GM23338 (cell line): ENCODE measurements at regions not wholly inside any gene's neighbourhood (a gene's known extent, or its start where the extent isn't known, plus 50 kb on each side); places are given as distances from the start of the nearest gene placed in this dataset.

Source experiments
- ATAC-seq: fragments of 200-7000 bp; cut with Tn5 transposase; 3 replicates; pipeline ENCODE4 v1.9.1; 2020
- DNase-seq: peaks from one replicate; pipeline ENCODE4 v3.0.0-alpha.2; 2015; ENCODE audit warnings: low spot score
- H2AFZ ChIP-seq: fragments of 200-600 bp; sonication (generic); 2 replicates; pipeline ENCODE4 v1.8.0; 2016; ENCODE audit warnings: antibody characterized with exemption, mild to moderate bottlenecking, moderate library complexity
- H3F3A ChIP-seq: fragments of 200-600 bp; sonication (generic); replicated peaks from 2 replicates; pipeline ENCODE4 v1.8.0; 2017; ENCODE audit warnings: antibody characterized with exemption, mixed run types, low read depth
- H3K27ac ChIP-seq: fragments of 200-600 bp; sonication (generic); 2 replicates; pipeline ENCODE4 v1.6.1; 2016; ENCODE audit warnings: low read depth
- H3K27me3 ChIP-seq: fragments of 200-600 bp; sonication (generic); 2 replicates; pipeline ENCODE4 v1.8.0; 2016; ENCODE audit warnings: mild to moderate bottlenecking, mixed run types, moderate library complexity; ENCODE audit not compliant: insufficient read depth
- H3K36me3 ChIP-seq: fragments of 200-600 bp; sonication (generic); 2 replicates; pipeline ENCODE4 v1.8.0; 2016; ENCODE audit warnings: mild to moderate bottlenecking; ENCODE audit not compliant: insufficient read depth
- H3K4me1 ChIP-seq: fragments of 200-600 bp; sonication (generic); 2 replicates; pipeline ENCODE4 v1.8.0; 2016; ENCODE audit warnings: mild to moderate bottlenecking, moderate library complexity; ENCODE audit not compliant: insufficient read depth
- H3K4me2 ChIP-seq: fragments of 200-600 bp; sonication (generic); 2 replicates; pipeline ENCODE4 v1.7.1; 2017; ENCODE audit warnings: mixed run types
- H3K4me3 ChIP-seq: fragments of 200-600 bp; sonication (generic); 2 replicates; pipeline ENCODE4 v1.6.1; 2016; ENCODE audit warnings: mixed run types
- H3K79me2 ChIP-seq: fragments of 200-600 bp; sonication (generic); replicated peaks from 2 replicates; pipeline ENCODE4 v1.8.0; 2017; ENCODE audit warnings: mild to moderate bottlenecking; ENCODE audit not compliant: insufficient read depth
- H3K9me2 ChIP-seq: fragments of 200-600 bp; sonication (generic); 2 replicates; pipeline ENCODE4 v1.8.0; 2017; ENCODE audit not compliant: insufficient read depth
- H4K20me1 ChIP-seq: fragments of 200-600 bp; sonication (generic); replicated peaks from 2 replicates; pipeline ENCODE4 v1.8.0; 2017; ENCODE audit warnings: mild to moderate bottlenecking; ENCODE audit not compliant: insufficient read depth
- H3K27ac Mint-ChIP-seq: 2 replicates; pipeline ENCODE4 v1.8.0; 2020; ENCODE audit warnings: inconsistent platforms, mild to moderate bottlenecking, moderate library complexity, mixed read lengths
- H3K27me3 Mint-ChIP-seq: 3 replicates; pipeline ENCODE4 v1.8.0; 2022; ENCODE audit warnings: low read depth, mild to moderate bottlenecking, moderate library complexity, mixed read lengths, inconsistent platforms; ENCODE audit not compliant: insufficient read depth, poor library complexity
- H3K36me3 Mint-ChIP-seq: 3 replicates; pipeline ENCODE4 v1.8.0; 2021; ENCODE audit warnings: low read depth, mild to moderate bottlenecking, inconsistent platforms, moderate library complexity, mixed read lengths
- H3K4me1 Mint-ChIP-seq: 3 replicates; pipeline ENCODE4 v1.8.0; 2020; ENCODE audit warnings: mild to moderate bottlenecking, inconsistent platforms, mixed read lengths
- H3K4me3 Mint-ChIP-seq: 3 replicates; pipeline ENCODE4 v1.8.0; 2021; ENCODE audit warnings: moderate library complexity, mild to moderate bottlenecking, inconsistent platforms, mixed read lengths
- H3K9me3 Mint-ChIP-seq: 3 replicates; pipeline ENCODE4 v1.8.0; 2020; ENCODE audit warnings: moderate library complexity, mild to moderate bottlenecking, inconsistent platforms, mixed read lengths
- CREB1 ChIP-seq: fragments of 250-450 bp; sonication (Bioruptor Pico); IDR thresholded peaks from 2 replicates; pipeline ENCODE4 v1.5.0; 2020; ENCODE audit warnings: low read depth, mild to moderate bottlenecking, moderate library complexity
- CTCF ChIP-seq, 2 experiments: fragments of 200-600 bp in 1 of 2; sonication (generic) in 1 of 2; conservative IDR thresholded peaks; 2 replicates each; pipeline versions ENCODE4 v1.5.1 to v1.6.1; 2016 to 2017; ENCODE audit warnings: antibody characterized with exemption in 2 of 2, low read depth in 2 of 2, mild to moderate bottlenecking in 2 of 2, moderate library complexity in 1 of 2
- ETS1 ChIP-seq: IDR thresholded peaks from 2 replicates; pipeline ENCODE4 v1.6.1; 2016; ENCODE audit warnings: antibody characterized with exemption
- EZH2 ChIP-seq: fragments of 200-600 bp; sonication (generic); IDR thresholded peaks from one replicate; pipeline ENCODE4 v1.8.0; 2017; ENCODE audit warnings: antibody characterized with exemption, mild to moderate bottlenecking, low read depth; ENCODE audit not compliant: unreplicated experiment
- EZH2phosphoT487 ChIP-seq: fragments of 200-600 bp; sonication (generic); IDR thresholded peaks from one replicate; pipeline ENCODE4 v1.8.1; 2018; ENCODE audit warnings: antibody characterized with exemption; ENCODE audit not compliant: unreplicated experiment
- JUNB ChIP-seq: IDR thresholded peaks from one replicate; pipeline ENCODE4 v1.6.1; 2016; ENCODE audit warnings: antibody characterized with exemption; ENCODE audit not compliant: unreplicated experiment
- NANOG ChIP-seq: IDR thresholded peaks from 2 replicates; pipeline ENCODE4 v1.6.1; 2016; ENCODE audit warnings: antibody characterized with exemption, borderline replicate concordance
- POLR2AphosphoS5 ChIP-seq: IDR thresholded peaks from 2 replicates; pipeline ENCODE4 v1.6.1; 2016; ENCODE audit warnings: antibody characterized with exemption, low read depth
- REST ChIP-seq: IDR thresholded peaks from one replicate; pipeline ENCODE4 v1.6.1; 2018; ENCODE audit warnings: antibody characterized with exemption; ENCODE audit not compliant: unreplicated experiment
- STAT1 ChIP-seq: IDR thresholded peaks from one replicate; pipeline ENCODE4 v1.6.1; 2016; ENCODE audit warnings: antibody characterized with exemption; ENCODE audit not compliant: unreplicated experiment
- ZNF114 ChIP-seq: fragments of 250-450 bp; sonication (Bioruptor Pico); IDR thresholded peaks from 2 replicates; pipeline ENCODE4 v1.5.0; 2020; ENCODE audit warnings: mild to moderate bottlenecking, moderate library complexity
- ZNF331 ChIP-seq: fragments of 250-450 bp; sonication (Bioruptor Pico); IDR thresholded peaks from 2 replicates; pipeline ENCODE4 v1.5.0; 2020; ENCODE audit warnings: low read depth, mild to moderate bottlenecking, moderate library complexity
- TF ChIP-seq, protein P1 (sequence below): fragments of 250-450 bp; sonication (Bioruptor Pico); IDR thresholded peaks from 2 replicates; pipeline ENCODE4 v1.5.0; 2020; ENCODE audit warnings: mild to moderate bottlenecking, moderate library complexity

- Mint-ChIP-seq H3K27ac (no peak overlapping the region), H3K27me3 (no peaks in the 10 kb centered on the region), H3K4me3 (no peak overlapping the region), H3K36me3 (no peaks in the 10 kb centered on the region), H3K9me3 (no peaks in the 10 kb centered on the region), H3K4me1 (peaks cover 13% of the 10 kb centered on the region)
- H3K27me3 ChIP-seq, result no peaks in the 10 kb centered on the region
- H3K36me3 ChIP-seq, result no peaks in the 10 kb centered on the region
- H3K9me2 ChIP-seq, result peaks cover 7% of the 10 kb centered on the region; the same call in 1 of the 2 replicates
- no peak overlapping the region for H3K4me2 ChIP-seq
- ATAC-seq (no peak), DNase-seq (no peak)
- no peaks in the 10 kb centered on the region for H3F3A ChIP-seq
- peaks cover 8% of the 10 kb centered on the region for H3K4me1 ChIP-seq
- H2AFZ ChIP-seq, result no peak overlapping the region; the same call in 1 of the 2 replicates
- no peak overlapping the region for H3K27ac ChIP-seq
- no peak overlapping the region for H3K4me3 ChIP-seq
- no peaks in the 10 kb centered on the region for H3K79me2 ChIP-seq
- TF ChIP-seq ZNF114 (CRISPR knock-in tag) (no peak), CREB1 (CRISPR knock-in tag) (no peak), ETS1 (no peak), EZH2 (no peak), NANOG (no peak), JUNB (no peak), STAT1 (no peak), EZH2phosphoT487 (no peak), POLR2AphosphoS5 (no peak), CTCF (conservative IDR thresholded peaks at IDR 0.05; ENCODE audit: low read depth in 2 of 2) (no peak), REST (no peak), ZNF331 (CRISPR knock-in tag) (no peak)
- TF ChIP-seq, protein P1, sequence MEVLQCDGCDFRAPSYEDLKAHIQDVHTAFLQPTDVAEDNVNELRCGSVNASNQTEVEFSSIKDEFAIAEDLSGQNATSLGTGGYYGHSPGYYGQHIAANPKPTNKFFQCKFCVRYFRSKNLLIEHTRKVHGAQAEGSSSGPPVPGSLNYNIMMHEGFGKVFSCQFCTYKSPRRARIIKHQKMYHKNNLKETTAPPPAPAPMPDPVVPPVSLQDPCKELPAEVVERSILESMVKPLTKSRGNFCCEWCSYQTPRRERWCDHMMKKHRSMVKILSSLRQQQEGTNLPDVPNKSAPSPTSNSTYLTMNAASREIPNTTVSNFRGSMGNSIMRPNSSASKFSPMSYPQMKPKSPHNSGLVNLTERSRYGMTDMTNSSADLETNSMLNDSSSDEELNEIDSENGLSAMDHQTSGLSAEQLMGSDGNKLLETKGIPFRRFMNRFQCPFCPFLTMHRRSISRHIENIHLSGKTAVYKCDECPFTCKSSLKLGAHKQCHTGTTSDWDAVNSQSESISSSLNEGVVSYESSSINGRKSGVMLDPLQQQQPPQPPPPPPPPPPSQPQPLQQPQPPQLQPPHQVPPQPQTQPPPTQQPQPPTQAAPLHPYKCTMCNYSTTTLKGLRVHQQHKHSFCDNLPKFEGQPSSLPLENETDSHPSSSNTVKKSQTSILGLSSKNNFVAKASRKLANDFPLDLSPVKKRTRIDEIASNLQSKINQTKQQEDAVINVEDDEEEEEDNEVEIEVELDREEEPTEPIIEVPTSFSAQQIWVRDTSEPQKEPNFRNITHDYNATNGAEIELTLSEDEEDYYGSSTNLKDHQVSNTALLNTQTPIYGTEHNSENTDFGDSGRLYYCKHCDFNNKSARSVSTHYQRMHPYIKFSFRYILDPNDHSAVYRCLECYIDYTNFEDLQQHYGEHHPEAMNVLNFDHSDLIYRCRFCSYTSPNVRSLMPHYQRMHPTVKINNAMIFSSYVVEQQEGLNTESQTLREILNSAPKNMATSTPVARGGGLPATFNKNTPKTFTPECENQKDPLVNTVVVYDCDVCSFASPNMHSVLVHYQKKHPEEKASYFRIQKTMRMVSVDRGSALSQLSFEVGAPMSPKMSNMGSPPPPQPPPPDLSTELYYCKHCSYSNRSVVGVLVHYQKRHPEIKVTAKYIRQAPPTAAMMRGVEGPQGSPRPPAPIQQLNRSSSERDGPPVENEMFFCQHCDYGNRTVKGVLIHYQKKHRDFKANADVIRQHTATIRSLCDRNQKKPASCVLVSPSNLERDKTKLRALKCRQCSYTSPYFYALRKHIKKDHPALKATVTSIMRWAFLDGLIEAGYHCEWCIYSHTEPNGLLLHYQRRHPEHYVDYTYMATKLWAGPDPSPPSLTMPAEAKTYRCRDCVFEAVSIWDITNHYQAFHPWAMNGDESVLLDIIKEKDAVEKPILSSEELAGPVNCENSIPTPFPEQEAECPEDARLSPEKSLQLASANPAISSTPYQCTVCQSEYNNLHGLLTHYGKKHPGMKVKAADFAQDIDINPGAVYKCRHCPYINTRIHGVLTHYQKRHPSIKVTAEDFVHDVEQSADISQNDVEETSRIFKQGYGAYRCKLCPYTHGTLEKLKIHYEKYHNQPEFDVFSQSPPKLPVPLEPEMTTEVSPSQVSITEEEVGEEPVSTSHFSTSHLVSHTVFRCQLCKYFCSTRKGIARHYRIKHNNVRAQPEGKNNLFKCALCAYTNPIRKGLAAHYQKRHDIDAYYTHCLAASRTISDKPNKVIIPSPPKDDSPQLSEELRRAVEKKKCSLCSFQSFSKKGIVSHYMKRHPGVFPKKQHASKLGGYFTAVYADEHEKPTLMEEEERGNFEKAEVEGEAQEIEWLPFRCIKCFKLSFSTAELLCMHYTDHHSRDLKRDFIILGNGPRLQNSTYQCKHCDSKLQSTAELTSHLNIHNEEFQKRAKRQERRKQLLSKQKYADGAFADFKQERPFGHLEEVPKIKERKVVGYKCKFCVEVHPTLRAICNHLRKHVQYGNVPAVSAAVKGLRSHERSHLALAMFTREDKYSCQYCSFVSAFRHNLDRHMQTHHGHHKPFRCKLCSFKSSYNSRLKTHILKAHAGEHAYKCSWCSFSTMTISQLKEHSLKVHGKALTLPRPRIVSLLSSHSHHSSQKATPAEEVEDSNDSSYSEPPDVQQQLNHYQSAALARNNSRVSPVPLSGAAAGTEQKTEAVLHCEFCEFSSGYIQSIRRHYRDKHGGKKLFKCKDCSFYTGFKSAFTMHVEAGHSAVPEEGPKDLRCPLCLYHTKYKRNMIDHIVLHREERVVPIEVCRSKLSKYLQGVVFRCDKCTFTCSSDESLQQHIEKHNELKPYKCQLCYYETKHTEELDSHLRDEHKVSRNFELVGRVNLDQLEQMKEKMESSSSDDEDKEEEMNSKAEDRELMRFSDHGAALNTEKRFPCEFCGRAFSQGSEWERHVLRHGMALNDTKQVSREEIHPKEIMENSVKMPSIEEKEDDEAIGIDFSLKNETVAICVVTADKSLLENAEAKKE (CRISPR knock-in tag), result no peak
- H4K20me1 ChIP-seq, result no peaks in the 10 kb centered on the region
Measured at GRCh38 chr5:89130851-89131250, 247.9 kb upstream of the MEF2C start.
